GM23338 (cell line): ENCODE measurements at regions not wholly inside any gene's neighbourhood (a gene's known extent, or its start where the extent isn't known, plus 50 kb on each side); places are given as distances from the start of the nearest gene placed in this dataset.
"Not testable (repeated sequence)": the region's sequence is repeated elsewhere in the genome, so short reads cannot be mapped to it uniquely, and the experiment has no call there.

Source experiments
- ATAC-seq: fragments of 200-7000 bp; cut with Tn5 transposase; 3 replicates; pipeline ENCODE4 v1.9.1; 2020
- DNase-seq: peaks from one replicate; pipeline ENCODE4 v3.0.0-alpha.2; 2015; ENCODE audit warnings: low spot score
- H2AFZ ChIP-seq: fragments of 200-600 bp; sonication (generic); 2 replicates; pipeline ENCODE4 v1.8.0; 2016; ENCODE audit warnings: antibody characterized with exemption, mild to moderate bottlenecking, moderate library complexity
- H3F3A ChIP-seq: fragments of 200-600 bp; sonication (generic); replicated peaks from 2 replicates; pipeline ENCODE4 v1.8.0; 2017; ENCODE audit warnings: antibody characterized with exemption, mixed run types, low read depth
- H3K27ac ChIP-seq: fragments of 200-600 bp; sonication (generic); 2 replicates; pipeline ENCODE4 v1.6.1; 2016; ENCODE audit warnings: low read depth
- H3K27me3 ChIP-seq: fragments of 200-600 bp; sonication (generic); 2 replicates; pipeline ENCODE4 v1.8.0; 2016; ENCODE audit warnings: mild to moderate bottlenecking, mixed run types, moderate library complexity; ENCODE audit not compliant: insufficient read depth
- H3K36me3 ChIP-seq: fragments of 200-600 bp; sonication (generic); 2 replicates; pipeline ENCODE4 v1.8.0; 2016; ENCODE audit warnings: mild to moderate bottlenecking; ENCODE audit not compliant: insufficient read depth
- H3K4me1 ChIP-seq: fragments of 200-600 bp; sonication (generic); 2 replicates; pipeline ENCODE4 v1.8.0; 2016; ENCODE audit warnings: mild to moderate bottlenecking, moderate library complexity; ENCODE audit not compliant: insufficient read depth
- H3K4me2 ChIP-seq: fragments of 200-600 bp; sonication (generic); 2 replicates; pipeline ENCODE4 v1.7.1; 2017; ENCODE audit warnings: mixed run types
- H3K4me3 ChIP-seq: fragments of 200-600 bp; sonication (generic); 2 replicates; pipeline ENCODE4 v1.6.1; 2016; ENCODE audit warnings: mixed run types
- H3K79me2 ChIP-seq: fragments of 200-600 bp; sonication (generic); replicated peaks from 2 replicates; pipeline ENCODE4 v1.8.0; 2017; ENCODE audit warnings: mild to moderate bottlenecking; ENCODE audit not compliant: insufficient read depth
- H3K9me2 ChIP-seq: fragments of 200-600 bp; sonication (generic); 2 replicates; pipeline ENCODE4 v1.8.0; 2017; ENCODE audit not compliant: insufficient read depth
- H4K20me1 ChIP-seq: fragments of 200-600 bp; sonication (generic); replicated peaks from 2 replicates; pipeline ENCODE4 v1.8.0; 2017; ENCODE audit warnings: mild to moderate bottlenecking; ENCODE audit not compliant: insufficient read depth
- H3K27ac Mint-ChIP-seq: 2 replicates; pipeline ENCODE4 v1.8.0; 2020; ENCODE audit warnings: inconsistent platforms, mild to moderate bottlenecking, moderate library complexity, mixed read lengths
- H3K27me3 Mint-ChIP-seq: 3 replicates; pipeline ENCODE4 v1.8.0; 2022; ENCODE audit warnings: low read depth, mild to moderate bottlenecking, moderate library complexity, mixed read lengths, inconsistent platforms; ENCODE audit not compliant: insufficient read depth, poor library complexity
- H3K36me3 Mint-ChIP-seq: 3 replicates; pipeline ENCODE4 v1.8.0; 2021; ENCODE audit warnings: low read depth, mild to moderate bottlenecking, inconsistent platforms, moderate library complexity, mixed read lengths
- H3K4me1 Mint-ChIP-seq: 3 replicates; pipeline ENCODE4 v1.8.0; 2020; ENCODE audit warnings: mild to moderate bottlenecking, inconsistent platforms, mixed read lengths
- H3K4me3 Mint-ChIP-seq: 3 replicates; pipeline ENCODE4 v1.8.0; 2021; ENCODE audit warnings: moderate library complexity, mild to moderate bottlenecking, inconsistent platforms, mixed read lengths
- H3K9me3 Mint-ChIP-seq: 3 replicates; pipeline ENCODE4 v1.8.0; 2020; ENCODE audit warnings: moderate library complexity, mild to moderate bottlenecking, inconsistent platforms, mixed read lengths
- CREB1 ChIP-seq: fragments of 250-450 bp; sonication (Bioruptor Pico); IDR thresholded peaks from 2 replicates; pipeline ENCODE4 v1.5.0; 2020; ENCODE audit warnings: low read depth, mild to moderate bottlenecking, moderate library complexity
- CTCF ChIP-seq, 2 experiments: fragments of 200-600 bp in 1 of 2; sonication (generic) in 1 of 2; conservative IDR thresholded peaks; 2 replicates each; pipeline versions ENCODE4 v1.5.1 to v1.6.1; 2016 to 2017; ENCODE audit warnings: antibody characterized with exemption in 2 of 2, low read depth in 2 of 2, mild to moderate bottlenecking in 2 of 2, moderate library complexity in 1 of 2
- ETS1 ChIP-seq: IDR thresholded peaks from 2 replicates; pipeline ENCODE4 v1.6.1; 2016; ENCODE audit warnings: antibody characterized with exemption
- EZH2 ChIP-seq: fragments of 200-600 bp; sonication (generic); IDR thresholded peaks from one replicate; pipeline ENCODE4 v1.8.0; 2017; ENCODE audit warnings: antibody characterized with exemption, mild to moderate bottlenecking, low read depth; ENCODE audit not compliant: unreplicated experiment
- EZH2phosphoT487 ChIP-seq: fragments of 200-600 bp; sonication (generic); IDR thresholded peaks from one replicate; pipeline ENCODE4 v1.8.1; 2018; ENCODE audit warnings: antibody characterized with exemption; ENCODE audit not compliant: unreplicated experiment
- JUNB ChIP-seq: IDR thresholded peaks from one replicate; pipeline ENCODE4 v1.6.1; 2016; ENCODE audit warnings: antibody characterized with exemption; ENCODE audit not compliant: unreplicated experiment
- NANOG ChIP-seq: IDR thresholded peaks from 2 replicates; pipeline ENCODE4 v1.6.1; 2016; ENCODE audit warnings: antibody characterized with exemption, borderline replicate concordance
- POLR2AphosphoS5 ChIP-seq: IDR thresholded peaks from 2 replicates; pipeline ENCODE4 v1.6.1; 2016; ENCODE audit warnings: antibody characterized with exemption, low read depth
- STAT1 ChIP-seq: IDR thresholded peaks from one replicate; pipeline ENCODE4 v1.6.1; 2016; ENCODE audit warnings: antibody characterized with exemption; ENCODE audit not compliant: unreplicated experiment
- ZNF114 ChIP-seq: fragments of 250-450 bp; sonication (Bioruptor Pico); IDR thresholded peaks from 2 replicates; pipeline ENCODE4 v1.5.0; 2020; ENCODE audit warnings: mild to moderate bottlenecking, moderate library complexity
- ZNF331 ChIP-seq: fragments of 250-450 bp; sonication (Bioruptor Pico); IDR thresholded peaks from 2 replicates; pipeline ENCODE4 v1.5.0; 2020; ENCODE audit warnings: low read depth, mild to moderate bottlenecking, moderate library complexity
- TF ChIP-seq, protein P1 (sequence below): IDR thresholded peaks from one replicate; pipeline ENCODE4 v1.6.1; 2018; ENCODE audit warnings: antibody characterized with exemption; ENCODE audit not compliant: unreplicated experiment

DNA sequence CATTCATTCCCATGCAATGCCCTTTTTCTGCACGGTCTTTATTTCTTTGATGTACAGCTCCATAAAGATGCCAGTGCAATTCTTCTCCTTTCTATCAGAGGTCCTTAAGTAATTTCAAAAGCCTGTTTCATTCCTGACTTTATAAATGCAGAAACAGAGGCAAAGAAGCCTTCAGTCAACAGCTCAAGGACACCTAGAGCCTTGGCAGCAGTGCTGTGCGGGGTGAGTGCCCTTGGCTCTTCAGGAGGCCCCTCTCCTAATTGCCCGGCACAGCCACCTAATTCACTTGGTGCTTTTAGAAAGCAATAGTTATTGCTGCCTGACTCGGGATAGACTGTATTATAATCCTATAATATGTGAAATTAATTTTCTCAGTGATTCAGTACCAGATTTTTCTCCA lies 169.6 kb upstream of the KLF6 start:
- no peaks in the 10 kb centered on the region for H3K36me3 ChIP-seq
- no peaks in the 10 kb centered on the region for H3F3A ChIP-seq
- no peak for ATAC-seq
- H4K20me1 ChIP-seq: no peaks in the 10 kb centered on the region
- no peak for DNase-seq
- H3K9me3 Mint-ChIP-seq: no peaks in the 10 kb centered on the region
- H3K4me3 ChIP-seq: no peak overlapping the region
- no peak overlapping the region for H3K4me3 Mint-ChIP-seq
- H3K4me1 Mint-ChIP-seq: peaks cover 27% of the 10 kb centered on the region
- H3K27me3 ChIP-seq: no peaks in the 10 kb centered on the region
- no peak overlapping the region for H2AFZ ChIP-seq
- H3K79me2 ChIP-seq: no peaks in the 10 kb centered on the region
- H3K36me3 Mint-ChIP-seq: no peaks in the 10 kb centered on the region
- H3K9me2 ChIP-seq: no peaks in the 10 kb centered on the region
- peaks cover 8% of the 10 kb centered on the region for H3K27me3 Mint-ChIP-seq
- no peak overlapping the region for H3K27ac Mint-ChIP-seq
- TF ChIP-seq CREB1 (CRISPR knock-in tag): no peak
- TF ChIP-seq EZH2: no peak
- TF ChIP-seq ETS1: no peak
- no peak for TF ChIP-seq JUNB
- TF ChIP-seq, protein P1, sequence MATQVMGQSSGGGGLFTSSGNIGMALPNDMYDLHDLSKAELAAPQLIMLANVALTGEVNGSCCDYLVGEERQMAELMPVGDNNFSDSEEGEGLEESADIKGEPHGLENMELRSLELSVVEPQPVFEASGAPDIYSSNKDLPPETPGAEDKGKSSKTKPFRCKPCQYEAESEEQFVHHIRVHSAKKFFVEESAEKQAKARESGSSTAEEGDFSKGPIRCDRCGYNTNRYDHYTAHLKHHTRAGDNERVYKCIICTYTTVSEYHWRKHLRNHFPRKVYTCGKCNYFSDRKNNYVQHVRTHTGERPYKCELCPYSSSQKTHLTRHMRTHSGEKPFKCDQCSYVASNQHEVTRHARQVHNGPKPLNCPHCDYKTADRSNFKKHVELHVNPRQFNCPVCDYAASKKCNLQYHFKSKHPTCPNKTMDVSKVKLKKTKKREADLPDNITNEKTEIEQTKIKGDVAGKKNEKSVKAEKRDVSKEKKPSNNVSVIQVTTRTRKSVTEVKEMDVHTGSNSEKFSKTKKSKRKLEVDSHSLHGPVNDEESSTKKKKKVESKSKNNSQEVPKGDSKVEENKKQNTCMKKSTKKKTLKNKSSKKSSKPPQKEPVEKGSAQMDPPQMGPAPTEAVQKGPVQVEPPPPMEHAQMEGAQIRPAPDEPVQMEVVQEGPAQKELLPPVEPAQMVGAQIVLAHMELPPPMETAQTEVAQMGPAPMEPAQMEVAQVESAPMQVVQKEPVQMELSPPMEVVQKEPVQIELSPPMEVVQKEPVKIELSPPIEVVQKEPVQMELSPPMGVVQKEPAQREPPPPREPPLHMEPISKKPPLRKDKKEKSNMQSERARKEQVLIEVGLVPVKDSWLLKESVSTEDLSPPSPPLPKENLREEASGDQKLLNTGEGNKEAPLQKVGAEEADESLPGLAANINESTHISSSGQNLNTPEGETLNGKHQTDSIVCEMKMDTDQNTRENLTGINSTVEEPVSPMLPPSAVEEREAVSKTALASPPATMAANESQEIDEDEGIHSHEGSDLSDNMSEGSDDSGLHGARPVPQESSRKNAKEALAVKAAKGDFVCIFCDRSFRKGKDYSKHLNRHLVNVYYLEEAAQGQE: no peak
- TF ChIP-seq POLR2AphosphoS5: no peak
- no peak for TF ChIP-seq EZH2phosphoT487
- TF ChIP-seq STAT1: no peak
- no peak for TF ChIP-seq NANOG
- TF ChIP-seq ZNF114 (CRISPR knock-in tag): no peak
- TF ChIP-seq ZNF331: no peak
- no peak for TF ChIP-seq CTCF (conservative IDR thresholded peaks at IDR 0.05; ENCODE audit: low read depth in 2 of 2)
- no peak overlapping the region for H3K27ac ChIP-seq
- no peak overlapping the region for H3K4me2 ChIP-seq
- H3K4me1 ChIP-seq: peaks cover 6% of the 10 kb centered on the region; the same call in 1 of the 2 replicates

DNA sequence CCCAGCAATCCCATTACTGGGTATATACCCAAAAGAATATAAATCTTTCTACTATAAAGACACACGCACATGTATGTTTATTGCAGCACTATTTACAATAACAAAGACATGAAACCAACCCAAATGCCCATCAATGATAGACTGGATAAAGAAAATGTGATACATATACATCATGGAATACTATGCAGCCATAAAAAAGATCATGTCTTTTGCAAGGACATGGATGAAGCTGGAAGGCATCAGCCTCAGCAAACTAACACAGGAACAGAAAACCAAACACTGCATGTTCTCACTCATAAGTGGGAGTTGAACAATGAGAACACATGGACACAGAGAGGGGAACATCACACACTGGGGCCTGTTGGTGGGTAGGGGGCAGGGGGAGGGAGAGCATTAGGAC lies 169.0 kb upstream of the KLF6 start:
- H3K4me3 ChIP-seq, ATAC-seq, H3K36me3 Mint-ChIP-seq: not testable (repeated sequence)

More for the DNA sequence above, 169.0 kb upstream of the KLF6 start:
- H3F3A ChIP-seq, H3K27me3 Mint-ChIP-seq, H3K79me2 ChIP-seq, DNase-seq, H3K36me3 ChIP-seq, H3K4me1 ChIP-seq, H3K4me2 ChIP-seq, H3K9me3 Mint-ChIP-seq, H3K27me3 ChIP-seq, H3K4me3 Mint-ChIP-seq, H2AFZ ChIP-seq, H4K20me1 ChIP-seq, H3K27ac ChIP-seq, H3K9me2 ChIP-seq, H3K27ac Mint-ChIP-seq: not testable (repeated sequence)
- H3K4me1 Mint-ChIP-seq: peaks cover 24% of the 10 kb centered on the region
